WERI-Rb-1 (cell line): ENCODE measurements at regions not wholly inside any gene's neighbourhood (a gene's known extent, or its start where the extent isn't known, plus 50 kb on each side); places are given as distances from the start of the nearest gene placed in this dataset.

ENCODE experiments used
- DNase-seq: peaks from one replicate; pipeline ENCODE4 v3.0.0-alpha.2; 2020
- H3K27ac ChIP-seq: fragments of 250-450 bp; sonication (Bioruptor Pico); 2 replicates; pipeline ENCODE4 v1.5.1; 2020; ENCODE audit warnings: mild to moderate bottlenecking, moderate library complexity
- H3K27me3 ChIP-seq: fragments of 250-450 bp; sonication (Bioruptor Pico); 2 replicates; pipeline ENCODE4 v1.5.1; 2021; ENCODE audit warnings: mild to moderate bottlenecking, low read depth, moderate library complexity; ENCODE audit not compliant: insufficient read depth, severe bottlenecking
- H3K36me3 ChIP-seq: fragments of 250-450 bp; sonication (Bioruptor Pico); 2 replicates; pipeline ENCODE4 v1.5.1; 2020; ENCODE audit warnings: mild to moderate bottlenecking, moderate library complexity
- H3K4me3 ChIP-seq: 2 replicates; pipeline ENCODE4 v1.5.1; 2011; ENCODE audit warnings: low read depth, mild to moderate bottlenecking, control low read depth, low read length
- H3K9me3 ChIP-seq: fragments of 250-450 bp; sonication (Bioruptor Pico); 2 replicates; pipeline ENCODE4 v1.5.1; 2021; ENCODE audit warnings: mild to moderate bottlenecking, moderate library complexity; ENCODE audit not compliant: severe bottlenecking
- TF ChIP-seq, protein P1 (sequence below): IDR thresholded peaks from 2 replicates; pipeline ENCODE4 v1.5.1; 2011; ENCODE audit warnings: low read depth, mild to moderate bottlenecking, control low read depth, inconsistent platforms, low read length

DNA sequence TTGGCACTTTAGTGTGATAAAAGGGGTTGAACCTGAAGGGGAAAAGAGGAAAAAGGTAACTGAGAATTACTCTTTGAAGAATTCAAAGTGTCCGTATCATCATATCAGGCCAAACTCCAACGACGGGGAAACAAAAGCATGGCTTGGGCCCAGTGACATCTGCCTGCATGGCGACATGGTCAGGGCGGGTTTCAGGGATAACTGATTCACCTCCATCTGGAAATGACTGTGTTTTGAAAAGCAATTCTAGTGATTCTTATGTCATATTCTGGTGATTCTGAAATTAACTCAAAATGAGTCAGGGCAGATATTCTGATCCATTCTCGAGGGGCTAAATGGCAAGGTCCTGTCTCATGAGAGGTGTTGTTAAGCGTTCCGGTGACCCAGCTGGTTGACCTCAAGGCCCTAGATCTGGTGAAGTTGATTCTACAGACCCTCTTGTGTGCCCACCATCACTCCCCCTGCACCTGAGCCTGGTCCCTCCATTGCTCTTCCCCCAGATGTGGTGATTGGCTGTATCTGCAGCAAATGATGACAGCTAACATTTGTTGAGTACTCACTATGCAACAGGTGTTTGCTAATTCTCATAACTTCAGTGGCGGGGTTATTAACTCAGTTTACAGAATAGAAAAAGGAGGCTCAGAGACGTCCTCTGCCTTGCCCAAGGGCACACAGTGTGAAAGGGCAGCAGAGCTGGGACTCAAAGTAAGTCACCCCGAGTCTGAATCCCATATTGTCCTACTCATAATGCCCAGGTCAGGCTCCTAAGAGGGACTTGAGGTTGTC is 251.8 kb downstream of the MAF start:
- H3K9me3 ChIP-seq: no peaks in the 10 kb centered on the region
- TF ChIP-seq, protein P1, sequence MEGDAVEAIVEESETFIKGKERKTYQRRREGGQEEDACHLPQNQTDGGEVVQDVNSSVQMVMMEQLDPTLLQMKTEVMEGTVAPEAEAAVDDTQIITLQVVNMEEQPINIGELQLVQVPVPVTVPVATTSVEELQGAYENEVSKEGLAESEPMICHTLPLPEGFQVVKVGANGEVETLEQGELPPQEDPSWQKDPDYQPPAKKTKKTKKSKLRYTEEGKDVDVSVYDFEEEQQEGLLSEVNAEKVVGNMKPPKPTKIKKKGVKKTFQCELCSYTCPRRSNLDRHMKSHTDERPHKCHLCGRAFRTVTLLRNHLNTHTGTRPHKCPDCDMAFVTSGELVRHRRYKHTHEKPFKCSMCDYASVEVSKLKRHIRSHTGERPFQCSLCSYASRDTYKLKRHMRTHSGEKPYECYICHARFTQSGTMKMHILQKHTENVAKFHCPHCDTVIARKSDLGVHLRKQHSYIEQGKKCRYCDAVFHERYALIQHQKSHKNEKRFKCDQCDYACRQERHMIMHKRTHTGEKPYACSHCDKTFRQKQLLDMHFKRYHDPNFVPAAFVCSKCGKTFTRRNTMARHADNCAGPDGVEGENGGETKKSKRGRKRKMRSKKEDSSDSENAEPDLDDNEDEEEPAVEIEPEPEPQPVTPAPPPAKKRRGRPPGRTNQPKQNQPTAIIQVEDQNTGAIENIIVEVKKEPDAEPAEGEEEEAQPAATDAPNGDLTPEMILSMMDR: no peak
- DNase-seq: no peak
- H3K27me3 ChIP-seq: peaks cover 77% of the 10 kb centered on the region
- H3K36me3 ChIP-seq: no peaks in the 10 kb centered on the region
- H3K4me3 ChIP-seq: no peak overlapping the region
- no peak overlapping the region for H3K27ac ChIP-seq

DNA sequence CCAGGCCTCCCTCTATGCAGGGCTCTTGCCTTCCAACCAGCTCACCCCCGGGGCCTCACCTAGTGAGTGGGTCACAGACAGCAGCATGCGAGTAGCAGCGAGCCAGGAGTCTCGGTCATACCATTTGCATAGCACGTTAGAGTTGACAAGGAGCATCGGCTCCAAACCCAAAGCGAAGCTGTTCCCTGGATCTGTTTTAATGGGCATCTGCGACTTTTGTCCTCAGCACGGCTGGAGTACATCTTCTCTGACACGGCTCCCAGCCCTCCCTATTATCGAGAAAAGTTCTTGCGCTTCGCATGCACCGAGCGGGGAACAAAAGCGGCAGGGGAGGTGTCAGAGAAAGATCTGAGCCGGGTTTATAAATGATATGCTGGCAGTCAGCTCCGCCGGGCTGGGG is 253.3 kb downstream of the MAF start:
- no peaks in the 10 kb centered on the region for H3K9me3 ChIP-seq
- H3K36me3 ChIP-seq: no peaks in the 10 kb centered on the region
- H3K27me3 ChIP-seq: peaks cover 77% of the 10 kb centered on the region
- no peak for DNase-seq
- H3K4me3 ChIP-seq: no peak overlapping the region
- H3K27ac ChIP-seq: no peak overlapping the region
- TF ChIP-seq, protein P1: no peak

DNA sequence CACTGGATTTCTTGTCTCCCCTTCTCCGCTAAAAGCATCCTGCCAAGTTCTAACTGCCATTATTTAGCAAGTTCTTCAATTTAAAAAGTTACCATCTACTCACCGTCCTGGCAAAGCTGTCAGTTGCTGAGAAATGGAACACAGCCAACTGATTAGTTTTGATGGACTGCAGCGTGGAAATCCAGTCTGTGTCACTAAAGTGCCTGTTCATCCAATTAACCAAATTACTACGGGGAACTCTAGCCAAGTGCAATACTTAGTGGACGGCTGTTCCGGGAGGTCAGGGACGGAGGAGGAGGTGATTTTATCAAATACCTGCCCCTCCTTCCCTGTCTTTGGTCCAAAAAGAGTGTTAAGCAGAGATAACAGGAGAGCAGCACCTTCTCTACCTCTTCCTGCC is 260.7 kb downstream of the MAF start:
- no peak for DNase-seq
- Histone ChIP-seq H3K27ac (no peak overlapping the region), H3K4me3 (no peak overlapping the region), H3K9me3 (no peaks in the 10 kb centered on the region), H3K36me3 (no peaks in the 10 kb centered on the region), H3K27me3 (peaks cover 75% of the 10 kb centered on the region)
- TF ChIP-seq, protein P1: no peak

DNA sequence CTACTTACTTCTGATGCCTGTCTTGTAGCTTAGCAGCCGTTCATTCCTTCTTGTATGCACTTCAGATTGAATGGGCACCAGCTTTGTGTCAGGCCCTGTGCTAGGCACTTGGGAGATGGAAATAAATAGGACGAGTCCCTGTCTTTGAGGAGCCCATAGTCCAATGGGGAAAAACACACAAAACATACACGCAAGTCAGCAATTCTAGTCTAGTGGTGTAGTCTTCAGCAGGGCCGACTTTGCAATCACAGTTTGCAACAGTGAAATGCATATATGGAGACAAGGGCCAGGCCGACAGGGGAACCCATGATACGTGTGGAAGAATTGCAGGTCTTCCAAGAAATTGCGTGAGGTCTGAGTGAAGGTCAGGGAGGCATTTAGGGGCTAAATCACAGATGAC is 262.6 kb downstream of the MAF start:
- no peaks in the 10 kb centered on the region for H3K36me3 ChIP-seq
- no peak for DNase-seq
- TF ChIP-seq, protein P1: no peak
- no peaks in the 10 kb centered on the region for H3K9me3 ChIP-seq
- no peak overlapping the region for H3K27ac ChIP-seq
- H3K4me3 ChIP-seq: no peak overlapping the region
- H3K27me3 ChIP-seq: peaks cover 66% of the 10 kb centered on the region

DNA sequence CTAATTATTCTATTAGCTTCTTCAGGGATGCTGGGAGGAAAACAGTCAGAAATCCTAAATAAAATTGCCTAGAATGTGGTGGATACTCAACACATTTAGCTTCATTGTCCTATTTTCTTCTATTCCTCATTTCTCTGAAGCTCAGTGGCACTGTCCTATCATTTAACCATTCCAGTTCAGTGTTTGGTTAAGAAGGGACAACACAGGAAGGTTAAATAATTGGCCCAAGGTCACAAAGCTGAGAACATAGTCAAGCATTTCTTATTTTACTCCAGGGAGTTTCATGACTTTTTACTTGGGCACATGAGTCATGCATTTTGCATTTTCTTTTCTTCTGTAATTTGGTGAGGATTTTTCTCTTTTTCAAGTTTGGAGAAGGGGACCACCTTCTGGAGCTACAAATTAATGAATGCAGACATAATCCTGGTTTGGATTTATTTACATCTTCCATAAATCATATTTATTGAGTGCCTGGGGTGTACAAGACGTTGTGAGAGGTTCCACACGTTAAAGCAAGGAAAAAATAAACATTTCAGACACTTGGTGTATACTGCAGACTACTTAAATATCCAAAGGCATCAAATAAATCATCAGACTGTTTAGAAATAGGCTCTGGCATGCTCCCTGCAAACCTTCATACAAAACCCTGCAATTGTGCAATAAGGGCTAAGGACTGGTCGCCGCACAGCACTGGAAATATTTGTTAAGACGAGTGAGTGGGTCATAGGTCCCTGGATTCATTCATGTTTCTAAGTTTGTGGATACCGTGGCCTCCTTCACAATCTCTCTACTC is 263.9 kb downstream of the MAF start:
- Histone ChIP-seq H3K4me3 (no peak overlapping the region), H3K27me3 (peaks cover 66% of the 10 kb centered on the region), H3K27ac (no peak overlapping the region), H3K36me3 (no peaks in the 10 kb centered on the region), H3K9me3 (no peaks in the 10 kb centered on the region)
- TF ChIP-seq, protein P1: no peak
- no peak for DNase-seq
